ENCODE measurements at regions not wholly inside any gene's neighbourhood (a gene's known extent, or its start where the extent isn't known, plus 50 kb on each side); places are given as distances from the start of the nearest gene placed in this dataset.

DNA sequence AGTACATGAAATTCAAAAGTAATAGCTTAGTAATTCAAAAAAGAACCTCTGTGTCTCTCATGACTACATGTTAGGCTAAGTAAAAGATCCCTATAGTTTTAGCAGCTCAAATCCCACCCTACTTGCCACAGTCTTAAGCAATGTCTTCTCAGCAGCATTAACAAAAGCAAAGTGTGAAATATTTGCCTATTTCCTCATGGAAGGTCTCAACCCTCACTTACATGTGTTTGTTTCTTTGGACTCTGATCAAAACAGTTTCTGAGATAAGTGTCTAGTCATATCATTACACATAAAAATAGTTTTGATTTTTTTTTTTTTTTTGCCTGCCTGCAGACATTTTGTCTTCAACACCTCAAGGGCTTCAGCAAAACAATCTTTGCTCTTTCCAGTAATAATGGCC lies 310.5 kb downstream of the CETN3 start:
- in situ Hi-C loops (cut with MboI; ENCODE audit: low sequenced_read_pairs) = no loop called here
- H3K4me2 ChIP-seq (ENCODE audit: low read depth, low read length) = no peak overlapping the region
- no peak overlapping the region for H4K5ac ChIP-seq (ENCODE audit: low read depth, low read length)
- no peak overlapping the region for H4K91ac ChIP-seq (ENCODE audit: insufficient read depth, low read depth, low read length)
- H2BK5ac ChIP-seq (ENCODE audit: low read depth, low read length, poor library complexity, severe bottlenecking) = no peak overlapping the region
- H2BK15ac ChIP-seq (ENCODE audit: low read depth, low read length) = no peak overlapping the region
- ChIA-PET POLR2A (ENCODE audit: unreplicated experiment) (no interaction called here), CTCF (no interaction called here)
- no peak overlapping the region for H3K4me3 ChIP-seq (ENCODE audit: insufficient read depth, low read depth, low read length)
- H3K27ac ChIP-seq (ENCODE audit: insufficient read depth, low read length) = no peak overlapping the region
- DNase-seq (no peak), ATAC-seq (ENCODE audit: low read depth) (no peak)
- H3K36me3 ChIP-seq (ENCODE audit: control insufficient read depth, insufficient read depth, low read length) = no peaks in the 10 kb centered on the region
- H3K27me3 ChIP-seq (ENCODE audit: control insufficient read depth, insufficient read depth, low read length) = no peaks in the 10 kb centered on the region
- no peak overlapping the region for H2AK9ac ChIP-seq (replicated peaks; ENCODE audit: low read depth, low read length, poor library complexity)
- H3K4me1 ChIP-seq (ENCODE audit: control insufficient read depth, insufficient read depth, low read length) = no peaks in the 10 kb centered on the region
- intact Hi-C loops (cut with micrococcal nuclease) = no loop called here
- H2BK20ac ChIP-seq (ENCODE audit: low read depth, low read length) = no peak overlapping the region
- no peak overlapping the region for H2AFZ ChIP-seq (replicated peaks; ENCODE audit: low read length, poor library complexity)
- H3K9me3 ChIP-seq (ENCODE audit: control insufficient read depth, insufficient read depth, low read length) = no peaks in the 10 kb centered on the region
- dilution Hi-C loops (cut with HindIII; ENCODE audit: low sequenced_read_pairs, unreplicated experiment) = no loop called here
- no peak overlapping the region for H2BK120ac ChIP-seq (ENCODE audit: low read depth, low read length)
- no peak overlapping the region for H2AK5ac ChIP-seq (ENCODE audit: low read depth, low read length)
- H3K14ac ChIP-seq (replicated peaks; ENCODE audit: low read depth, low read length) = no peak overlapping the region
- TF ChIP-seq MAFK (IDR thresholded peaks at IDR 0.05; ENCODE audit: low read depth, low read length) = no peak
- no peak for TF ChIP-seq MXI1 (IDR thresholded peaks at IDR 0.05; ENCODE audit: borderline replicate concordance, low read depth, low read length)
- no peak overlapping the region for H3K23ac ChIP-seq (ENCODE audit: low read depth, low read length)
- H3K79me1 ChIP-seq (ENCODE audit: low read depth in 1 of 2, low read length in 2 of 2) = no peaks in the 10 kb centered on the region
- H4K8ac ChIP-seq (ENCODE audit: low read depth in 2 of 2, low read length in 2 of 2) = no peak overlapping the region
- no peaks in the 10 kb centered on the region for H4K20me1 ChIP-seq (ENCODE audit: insufficient read depth, low read length)
- H3K56ac ChIP-seq (ENCODE audit: extremely low read depth, insufficient read depth, low read length) = no peak overlapping the region
- H3K9ac ChIP-seq (ENCODE audit: low read depth, low read length) = no peak overlapping the region
- H3K4ac ChIP-seq (ENCODE audit: low read depth, low read length) = no peak overlapping the region
- H3K18ac ChIP-seq (ENCODE audit: low read depth, low read length) = no peak overlapping the region
- no TSS peak for BruUV-seq (replicated peaks)
- H3K9me1 ChIP-seq (ENCODE audit: insufficient read depth, low read length) = no peaks in the 10 kb centered on the region
